Hepatocyte (in vitro differentiated cells): ENCODE measurements at regions not wholly inside any gene's neighbourhood (a gene's known extent, or its start where the extent isn't known, plus 50 kb on each side); places are given as distances from the start of the nearest gene placed in this dataset.

Experiments used
- DNase-seq: peaks from one replicate; pipeline ENCODE4 v3.0.0-alpha.2; 2016; ENCODE audit warnings: low spot score
- H2AFZ ChIP-seq: fragments of 200-600 bp; sonication (generic); 2 replicates; pipeline ENCODE4 v1.6.0; 2016; ENCODE audit warnings: antibody characterized with exemption, mild to moderate bottlenecking
- H3K27ac ChIP-seq: fragments of 200-600 bp; sonication (generic); 2 replicates; pipeline ENCODE4 v1.5.1; 2016; ENCODE audit warnings: mild to moderate bottlenecking
- H3K27me3 ChIP-seq: fragments of 200-600 bp; sonication (generic); 2 replicates; pipeline ENCODE4 v1.6.1; 2016
- H3K36me3 ChIP-seq: fragments of 200-600 bp; sonication (generic); replicated peaks from 2 replicates; pipeline ENCODE4 v1.5.1; 2016; ENCODE audit warnings: low read depth; ENCODE audit not compliant: insufficient read depth
- H3K4me1 ChIP-seq: fragments of 200-600 bp; sonication (generic); 2 replicates; pipeline ENCODE4 v1.5.1; 2016; ENCODE audit warnings: mild to moderate bottlenecking, moderate library complexity; ENCODE audit not compliant: insufficient read depth
- H3K4me2 ChIP-seq: fragments of 200-600 bp; sonication (generic); 2 replicates; pipeline ENCODE4 v1.6.0; 2016
- H3K4me3 ChIP-seq: fragments of 200-600 bp; sonication (generic); 2 replicates; pipeline ENCODE4 v1.5.1; 2016; ENCODE audit warnings: mild to moderate bottlenecking
- H3K79me2 ChIP-seq: fragments of 200-600 bp; sonication (generic); 2 replicates; pipeline ENCODE4 v1.6.0; 2017; ENCODE audit warnings: mild to moderate bottlenecking
- H3K9me2 ChIP-seq: fragments of 200-600 bp; sonication (generic); replicated peaks from 2 replicates; pipeline ENCODE4 v1.6.0; 2017; ENCODE audit warnings: mild to moderate bottlenecking; ENCODE audit not compliant: insufficient read depth
- H3K9me3 ChIP-seq: fragments of 200-600 bp; sonication (generic); 2 replicates; pipeline ENCODE4 v1.5.1; 2016; ENCODE audit warnings: low read depth, mild to moderate bottlenecking
- H4K20me1 ChIP-seq: fragments of 200-600 bp; sonication (generic); 2 replicates; pipeline ENCODE4 v1.6.0; 2016; ENCODE audit warnings: mild to moderate bottlenecking; ENCODE audit not compliant: insufficient read depth, poor library complexity, severe bottlenecking
- EZH2 ChIP-seq: fragments of 200-600 bp; sonication (generic); IDR thresholded peaks from 2 replicates; pipeline ENCODE4 v1.6.1; 2016; ENCODE audit warnings: antibody characterized with exemption, mild to moderate bottlenecking, borderline replicate concordance
- EZH2phosphoT487 ChIP-seq: fragments of 200-600 bp; sonication (generic); IDR thresholded peaks from one replicate; pipeline ENCODE4 v1.6.1; 2018; ENCODE audit warnings: antibody characterized with exemption, mild to moderate bottlenecking, low read depth, moderate library complexity; ENCODE audit not compliant: unreplicated experiment, severe bottlenecking
- WGBS: methylation state at CpG from one replicate; pipeline ENCODE4 v1.1.6; 2016; ENCODE audit warnings: low lambda C conversion rate; ENCODE audit errors: missing lambda C conversion rate; 5-methylcytosine and 5-hydroxymethylcytosine counted together
- TF ChIP-seq, protein P1 (sequence below): fragments of 200-600 bp; sonication (generic); IDR thresholded peaks from 2 replicates; pipeline ENCODE4 v1.5.1; 2016; ENCODE audit warnings: antibody characterized with exemption, mild to moderate bottlenecking; ENCODE audit not compliant: poor library complexity

DNA sequence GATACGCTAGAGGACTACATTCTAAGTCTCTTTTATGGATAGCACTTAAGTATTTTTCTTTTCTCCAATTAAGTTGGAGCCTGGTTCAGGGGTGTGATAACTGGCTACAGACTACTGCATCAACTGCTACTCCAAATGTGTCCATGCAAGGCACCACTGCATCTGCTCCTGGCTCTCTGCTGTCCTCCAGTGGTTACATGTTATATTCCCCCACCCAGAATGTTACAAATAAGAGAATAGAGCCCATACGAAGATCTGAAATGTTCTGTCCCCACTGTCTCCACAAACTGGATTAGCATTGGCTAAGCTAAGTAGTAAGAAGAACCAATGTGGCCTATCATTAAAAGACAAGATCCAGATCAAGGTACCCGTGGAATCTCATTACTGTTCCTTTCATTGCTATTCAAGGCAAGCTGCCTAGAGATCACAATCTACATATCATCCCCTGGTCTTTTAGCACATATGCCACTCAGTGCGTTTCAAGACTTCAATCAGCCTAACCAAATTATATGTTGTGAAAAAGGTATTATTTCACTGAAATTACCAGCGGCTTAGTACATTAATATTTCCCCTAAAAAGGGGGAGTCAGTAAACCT is 308.3 kb upstream of the SLC8A1 start:
- H3K4me1 ChIP-seq = no peaks in the 10 kb centered on the region
- H3K79me2 ChIP-seq = no peaks in the 10 kb centered on the region
- no peaks in the 10 kb centered on the region for H3K9me3 ChIP-seq
- 49% methylated on average over 5 of the region's 5 CpGs for WGBS
- no peak overlapping the region for H3K4me2 ChIP-seq
- no peak for TF ChIP-seq EZH2
- TF ChIP-seq, protein P1, sequence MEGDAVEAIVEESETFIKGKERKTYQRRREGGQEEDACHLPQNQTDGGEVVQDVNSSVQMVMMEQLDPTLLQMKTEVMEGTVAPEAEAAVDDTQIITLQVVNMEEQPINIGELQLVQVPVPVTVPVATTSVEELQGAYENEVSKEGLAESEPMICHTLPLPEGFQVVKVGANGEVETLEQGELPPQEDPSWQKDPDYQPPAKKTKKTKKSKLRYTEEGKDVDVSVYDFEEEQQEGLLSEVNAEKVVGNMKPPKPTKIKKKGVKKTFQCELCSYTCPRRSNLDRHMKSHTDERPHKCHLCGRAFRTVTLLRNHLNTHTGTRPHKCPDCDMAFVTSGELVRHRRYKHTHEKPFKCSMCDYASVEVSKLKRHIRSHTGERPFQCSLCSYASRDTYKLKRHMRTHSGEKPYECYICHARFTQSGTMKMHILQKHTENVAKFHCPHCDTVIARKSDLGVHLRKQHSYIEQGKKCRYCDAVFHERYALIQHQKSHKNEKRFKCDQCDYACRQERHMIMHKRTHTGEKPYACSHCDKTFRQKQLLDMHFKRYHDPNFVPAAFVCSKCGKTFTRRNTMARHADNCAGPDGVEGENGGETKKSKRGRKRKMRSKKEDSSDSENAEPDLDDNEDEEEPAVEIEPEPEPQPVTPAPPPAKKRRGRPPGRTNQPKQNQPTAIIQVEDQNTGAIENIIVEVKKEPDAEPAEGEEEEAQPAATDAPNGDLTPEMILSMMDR = peak; percentile 50
- no peak overlapping the region for H2AFZ ChIP-seq
- no peak overlapping the region for H3K27ac ChIP-seq
- H3K27me3 ChIP-seq = no peaks in the 10 kb centered on the region
- H4K20me1 ChIP-seq = no peaks in the 10 kb centered on the region
- no peak overlapping the region for H3K4me3 ChIP-seq
- H3K36me3 ChIP-seq = no peaks in the 10 kb centered on the region
- no peaks in the 10 kb centered on the region for H3K9me2 ChIP-seq
- peak; percentile 31 for DNase-seq

DNA sequence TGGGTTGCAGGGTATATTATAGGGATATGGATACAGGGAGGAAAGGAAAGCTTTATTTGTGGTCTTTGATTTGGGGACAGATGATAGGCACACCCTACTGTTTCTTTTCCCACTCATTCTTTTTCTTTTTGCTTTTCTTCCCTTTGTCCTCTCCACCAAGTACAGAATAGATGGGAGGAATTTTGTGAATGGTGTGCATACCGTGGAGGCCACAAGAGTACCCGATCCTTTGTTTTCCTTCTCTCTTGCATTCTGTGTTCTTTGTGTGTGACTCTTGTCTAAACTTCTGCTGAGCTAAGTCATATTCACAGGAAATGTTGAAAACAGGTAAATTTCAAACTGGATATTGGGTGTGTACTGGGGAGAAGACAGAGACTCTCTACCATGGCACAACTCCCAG is 321.4 kb upstream of the SLC8A1 start:
- H3K36me3 ChIP-seq = no peaks in the 10 kb centered on the region
- 83% methylated on average over 2 of the region's 2 CpGs for WGBS
- no peak overlapping the region for H3K4me3 ChIP-seq
- TF ChIP-seq EZH2 = no peak
- TF ChIP-seq EZH2phosphoT487 = no peak
- TF ChIP-seq, protein P1 = no peak
- no peak for DNase-seq
- H3K27me3 ChIP-seq = no peaks in the 10 kb centered on the region
- H3K4me2 ChIP-seq = no peak overlapping the region
- H2AFZ ChIP-seq = no peak overlapping the region
- H3K9me2 ChIP-seq = no peaks in the 10 kb centered on the region
- no peaks in the 10 kb centered on the region for H3K9me3 ChIP-seq
- no peaks in the 10 kb centered on the region for H3K79me2 ChIP-seq
- H4K20me1 ChIP-seq = no peaks in the 10 kb centered on the region
- no peaks in the 10 kb centered on the region for H3K4me1 ChIP-seq
- H3K27ac ChIP-seq = no peak overlapping the region

DNA sequence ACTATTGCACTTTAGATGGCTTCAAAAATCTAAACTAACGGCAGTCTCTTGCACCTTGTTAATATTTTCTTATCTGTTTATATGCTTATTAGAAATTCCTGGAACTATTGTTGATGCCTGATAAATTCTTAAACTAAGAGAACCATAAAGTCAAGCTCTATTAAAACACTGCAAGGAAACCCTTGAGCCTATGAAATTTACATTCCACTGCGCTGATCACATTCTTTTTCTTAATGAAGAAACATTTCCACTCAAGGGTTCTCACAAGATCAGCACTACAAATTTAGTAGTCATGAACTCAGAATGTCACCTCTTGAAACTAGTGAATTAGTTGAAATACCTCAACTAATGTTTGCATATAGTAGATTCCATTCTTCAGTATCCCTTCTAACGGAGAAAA is 331.8 kb upstream of the SLC8A1 start:
- no peaks in the 10 kb centered on the region for H3K9me2 ChIP-seq
- H3K4me1 ChIP-seq = no peaks in the 10 kb centered on the region
- H3K4me2 ChIP-seq = no peak overlapping the region
- no peaks in the 10 kb centered on the region for H3K79me2 ChIP-seq
- no peaks in the 10 kb centered on the region for H3K27me3 ChIP-seq
- no peak overlapping the region for H3K27ac ChIP-seq
- no peak overlapping the region for H3K4me3 ChIP-seq
- TF ChIP-seq EZH2 = no peak
- TF ChIP-seq EZH2phosphoT487 = no peak
- TF ChIP-seq, protein P1 = no peak
- no peaks in the 10 kb centered on the region for H3K36me3 ChIP-seq
- H3K9me3 ChIP-seq = no peaks in the 10 kb centered on the region
- 66% methylated on average over 3 of the region's 3 CpGs for WGBS
- H4K20me1 ChIP-seq = no peaks in the 10 kb centered on the region
- no peak overlapping the region for H2AFZ ChIP-seq
- DNase-seq = no peak

DNA sequence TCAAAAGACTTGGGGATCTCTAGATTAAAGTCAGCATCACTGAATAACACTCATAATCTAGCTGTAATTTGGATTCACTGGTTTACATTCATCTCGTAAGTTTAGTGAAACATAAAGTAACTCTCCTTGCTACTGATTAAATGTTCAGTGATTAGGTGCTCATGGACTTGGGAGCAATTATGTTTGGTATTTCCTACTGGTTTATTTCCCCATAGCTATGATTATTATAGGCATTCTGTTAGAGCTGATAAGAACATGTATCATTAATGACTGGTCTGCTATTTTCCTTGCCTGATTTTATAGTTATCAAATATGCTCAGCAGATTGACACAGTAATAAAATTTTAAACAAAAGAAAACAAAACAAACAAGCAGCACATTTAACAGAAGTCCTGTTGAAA is 334.7 kb upstream of the SLC8A1 start:
- no peaks in the 10 kb centered on the region for H3K27me3 ChIP-seq
- no peaks in the 10 kb centered on the region for H3K4me1 ChIP-seq
- no peaks in the 10 kb centered on the region for H3K36me3 ChIP-seq
- H3K27ac ChIP-seq = no peak overlapping the region
- H3K79me2 ChIP-seq = no peaks in the 10 kb centered on the region
- no peaks in the 10 kb centered on the region for H3K9me2 ChIP-seq
- H2AFZ ChIP-seq = no peak overlapping the region
- TF ChIP-seq EZH2 = no peak
- TF ChIP-seq EZH2phosphoT487 = no peak
- TF ChIP-seq, protein P1 = no peak
- WGBS = 55% methylated on average over 1 of the region's 1 CpG
- H4K20me1 ChIP-seq = no peaks in the 10 kb centered on the region
- no peak for DNase-seq
- no peak overlapping the region for H3K4me2 ChIP-seq
- H3K4me3 ChIP-seq = no peak overlapping the region
- H3K9me3 ChIP-seq = no peaks in the 10 kb centered on the region
